Sciatic nerve (tissue), 2 donors: ENCODE measurements at regions not wholly inside any gene's neighbourhood (a gene's known extent, or its start where the extent isn't known, plus 50 kb on each side); places are given as distances from the start of the nearest gene placed in this dataset.
"Not testable (repeated sequence)": the region's sequence is repeated elsewhere in the genome, so short reads cannot be mapped to it uniquely, and the experiment has no call there.

Experiments
- ATAC-seq: fragments of 200-7000 bp; cut with Tn5 transposase; one replicate; pipeline ENCODE4 v1.9.1; 2020; ENCODE audit warnings: mild to moderate bottlenecking, moderate library complexity
- DNase-seq: peaks from one replicate; pipeline ENCODE4 v3.0.0-alpha.2; 2020; ENCODE audit warnings: low spot score
- intact Hi-C: fragments of 100-400 bp; cut with DNase I; formaldehyde crosslinking; loops from one replicate; pipeline ENCODE4 v1.14.2; 2022
- donor health status: DM: no; HTN: no; CAD: no.
- donor health status: DM: no; HTN: no; CAD: no.

- peak; percentile 27 for DNase-seq
Measured at GRCh38 chr13:111486331-111486730, 165.9 kb downstream of the TEX29 start.

GRCh38 chr13:111486801-111487200 lies 166.4 kb downstream of the TEX29 start:
- DNase-seq (peak; percentile 10), ATAC-seq (no peak)
- intact Hi-C loops: no loop called here

More at GRCh38 chr13:111486331-111486730, 165.9 kb downstream of the TEX29 start:
- ATAC-seq: no peak
- intact Hi-C loops: no loop called here

- ATAC-seq: no peak
- peak; percentile 32 for DNase-seq
- intact Hi-C loops: no loop called here
Measured at GRCh38 chr13:111488486-111489132, 168.2 kb downstream of the TEX29 start.

GRCh38 chr13:111489301-111489700 lies 168.9 kb downstream of the TEX29 start:
- DNase-seq (peak; percentile 22), ATAC-seq (no peak)
- intact Hi-C loops: no loop called here

- ATAC-seq (no peak), DNase-seq (peak; percentile 28)
- intact Hi-C loops: no loop called here
Measured at GRCh38 chr13:111490611-111491010, 170.2 kb downstream of the TEX29 start.

- intact Hi-C loops: no loop called here
Measured at GRCh38 chr13:111491021-111491420, 170.6 kb downstream of the TEX29 start.

GRCh38 chr13:111491659-111492058 lies 171.2 kb downstream of the TEX29 start:
- intact Hi-C loops: no loop called here
- peak; percentile 15 for DNase-seq
- ATAC-seq: no peak

More at GRCh38 chr13:111491021-111491420, 170.6 kb downstream of the TEX29 start:
- ATAC-seq (no peak), DNase-seq (peak; percentile 22)

- intact Hi-C loops: no loop called here
- peak; percentile 36 for DNase-seq
- no peak for ATAC-seq
Measured at GRCh38 chr13:111492341-111492950, 172.0 kb downstream of the TEX29 start.

- intact Hi-C loops: no loop called here
- DNase-seq (no peak), ATAC-seq (no peak)
Measured at GRCh38 chr13:111492958-111493357, 172.5 kb downstream of the TEX29 start.

GRCh38 chr13:111493468-111493867 lies 173.0 kb downstream of the TEX29 start:
- ATAC-seq (no peak), DNase-seq (peak; percentile 23)
- intact Hi-C loops: no loop called here

GRCh38 chr13:111494641-111495040 lies 174.2 kb downstream of the TEX29 start:
- peak; percentile 38 for DNase-seq
- intact Hi-C loops: no loop called here
- no peak for ATAC-seq

- peak; percentile 17 for DNase-seq
- intact Hi-C loops, ATAC-seq: not testable (repeated sequence)
Measured at GRCh38 chr13:111501596-111502535, 181.4 kb downstream of the TEX29 start.

GRCh38 chr13:111502957-111503356 lies 182.5 kb downstream of the TEX29 start:
- DNase-seq (peak; percentile 25), ATAC-seq (no peak)
- intact Hi-C loops: no loop called here

GRCh38 chr13:111503376-111503775 lies 182.9 kb downstream of the TEX29 start:
- no peak for ATAC-seq

GRCh38 chr13:111503905-111504695 lies 183.7 kb downstream of the TEX29 start:
- ATAC-seq (no peak), DNase-seq (peak; percentile 26)
- intact Hi-C loops: no loop called here

More at GRCh38 chr13:111503376-111503775, 182.9 kb downstream of the TEX29 start:
- peak; percentile 17 for DNase-seq
- intact Hi-C loops: no loop called here

GRCh38 chr13:111505175-111505777 lies 184.8 kb downstream of the TEX29 start:
- intact Hi-C loops: no loop called here
- DNase-seq: peak; percentile 22
- ATAC-seq: no peak

- no peak for ATAC-seq
- intact Hi-C loops: no loop called here
- DNase-seq: peak; percentile 12
Measured at GRCh38 chr13:111506125-111506524, 185.7 kb downstream of the TEX29 start.

- intact Hi-C loops: no loop called here
- DNase-seq (peak; percentile 14), ATAC-seq (no peak)
Measured at GRCh38 chr13:111506621-111507020, 186.2 kb downstream of the TEX29 start.
